ENCODE measurements at regions not wholly inside any gene's neighbourhood (a gene's known extent, or its start where the extent isn't known, plus 50 kb on each side); places are given as distances from the start of the nearest gene placed in this dataset.

- Mint-ChIP-seq H3K4me3 (no peak overlapping the region), H3K9me3 (peaks cover 6% of the 10 kb centered on the region), H3K27me3 (ENCODE audit: low read depth) (peaks cover 15% of the 10 kb centered on the region), H3K36me3 (ENCODE audit: insufficient read depth) (no peaks in the 10 kb centered on the region), H3K4me1 (ENCODE audit: low read depth) (no peaks in the 10 kb centered on the region)
- no peak for DNase-seq
- no peak for ATAC-seq
Observed at GRCh38 chr16:26189536-26189935, 497.8 kb downstream of the HS3ST4 start.

GRCh38 chr16:26194526-26194925 lies 502.8 kb downstream of the HS3ST4 start:
- Mint-ChIP-seq H3K36me3 (ENCODE audit: insufficient read depth) (no peaks in the 10 kb centered on the region), H3K9me3 (peaks cover 6% of the 10 kb centered on the region), H3K4me1 (ENCODE audit: low read depth) (no peaks in the 10 kb centered on the region), H3K27me3 (ENCODE audit: low read depth) (peaks cover 13% of the 10 kb centered on the region), H3K4me3 (no peak overlapping the region)
- ATAC-seq: no peak
- no peak for DNase-seq

- peaks cover 14% of the 10 kb centered on the region for H3K27me3 Mint-ChIP-seq (ENCODE audit: low read depth)
- ATAC-seq (no peak), DNase-seq (no peak)
- no peaks in the 10 kb centered on the region for H3K36me3 Mint-ChIP-seq (ENCODE audit: insufficient read depth)
- no peaks in the 10 kb centered on the region for H3K4me1 Mint-ChIP-seq (ENCODE audit: low read depth)
- no peak overlapping the region for H3K4me3 Mint-ChIP-seq
- H3K9me3 Mint-ChIP-seq: peaks cover 6% of the 10 kb centered on the region
Observed at GRCh38 chr16:26195225-26195624, 503.5 kb downstream of the HS3ST4 start.

GRCh38 chr16:26196310-26196709 lies 504.6 kb downstream of the HS3ST4 start:
- ATAC-seq: no peak
- Mint-ChIP-seq H3K4me1 (ENCODE audit: low read depth) (no peaks in the 10 kb centered on the region), H3K27me3 (ENCODE audit: low read depth) (peaks cover 12% of the 10 kb centered on the region), H3K9me3 (peaks cover 6% of the 10 kb centered on the region), H3K36me3 (ENCODE audit: insufficient read depth) (no peaks in the 10 kb centered on the region), H3K4me3 (no peak overlapping the region)
- DNase-seq: no peak

GRCh38 chr16:26196802-26197201 lies 505.0 kb downstream of the HS3ST4 start:
- peaks cover 10% of the 10 kb centered on the region for H3K27me3 Mint-ChIP-seq (ENCODE audit: low read depth)
- no peak for DNase-seq

GRCh38 chr16:26197707-26198106 lies 505.9 kb downstream of the HS3ST4 start:
- DNase-seq (no peak), ATAC-seq (no peak)
- Mint-ChIP-seq H3K4me3 (no peak overlapping the region), H3K4me1 (ENCODE audit: low read depth) (no peaks in the 10 kb centered on the region), H3K36me3 (ENCODE audit: insufficient read depth) (no peaks in the 10 kb centered on the region), H3K27me3 (ENCODE audit: low read depth) (peaks cover 10% of the 10 kb centered on the region), H3K9me3 (peaks cover 6% of the 10 kb centered on the region)

More at GRCh38 chr16:26196802-26197201, 505.0 kb downstream of the HS3ST4 start:
- H3K4me1 Mint-ChIP-seq (ENCODE audit: low read depth): no peaks in the 10 kb centered on the region
- H3K4me3 Mint-ChIP-seq: no peak overlapping the region
- ATAC-seq: no peak
- no peaks in the 10 kb centered on the region for H3K36me3 Mint-ChIP-seq (ENCODE audit: insufficient read depth)
- peaks cover 6% of the 10 kb centered on the region for H3K9me3 Mint-ChIP-seq

GRCh38 chr16:26198221-26198620 lies 506.5 kb downstream of the HS3ST4 start:
- Mint-ChIP-seq H3K36me3 (ENCODE audit: insufficient read depth) (no peaks in the 10 kb centered on the region), H3K4me3 (no peak overlapping the region), H3K27me3 (ENCODE audit: low read depth) (peaks cover 10% of the 10 kb centered on the region), H3K9me3 (peaks cover 6% of the 10 kb centered on the region), H3K4me1 (ENCODE audit: low read depth) (no peaks in the 10 kb centered on the region)
- no peak for DNase-seq
- no peak for ATAC-seq

- peaks cover 11% of the 10 kb centered on the region for H3K27me3 Mint-ChIP-seq (ENCODE audit: low read depth)
- H3K9me3 Mint-ChIP-seq: peaks cover 3% of the 10 kb centered on the region
- peak; percentile 18 to 43 for ATAC-seq
- DNase-seq: no peak
- H3K36me3 Mint-ChIP-seq (ENCODE audit: insufficient read depth): no peaks in the 10 kb centered on the region
- H3K4me1 Mint-ChIP-seq (ENCODE audit: low read depth): no peaks in the 10 kb centered on the region
- H3K4me3 Mint-ChIP-seq: no peak overlapping the region
Observed at GRCh38 chr16:26204138-26204537, 512.4 kb downstream of the HS3ST4 start.

- ATAC-seq: no peak
Observed at GRCh38 chr16:26211542-26211941, 519.8 kb downstream of the HS3ST4 start.

GRCh38 chr16:26212599-26212998 lies 520.8 kb downstream of the HS3ST4 start:
- no peaks in the 10 kb centered on the region for H3K4me1 Mint-ChIP-seq (ENCODE audit: low read depth)
- DNase-seq (no peak), ATAC-seq (no peak)
- peaks cover 8% of the 10 kb centered on the region for H3K9me3 Mint-ChIP-seq
- H3K36me3 Mint-ChIP-seq (ENCODE audit: insufficient read depth): no peaks in the 10 kb centered on the region
- peaks cover 5% of the 10 kb centered on the region for H3K27me3 Mint-ChIP-seq (ENCODE audit: low read depth)
- no peak overlapping the region for H3K4me3 Mint-ChIP-seq

More at GRCh38 chr16:26211542-26211941, 519.8 kb downstream of the HS3ST4 start:
- H3K36me3 Mint-ChIP-seq (ENCODE audit: insufficient read depth): no peaks in the 10 kb centered on the region
- H3K9me3 Mint-ChIP-seq: peaks cover 11% of the 10 kb centered on the region
- no peaks in the 10 kb centered on the region for H3K4me1 Mint-ChIP-seq (ENCODE audit: low read depth)
- H3K4me3 Mint-ChIP-seq: no peak overlapping the region
- H3K27me3 Mint-ChIP-seq (ENCODE audit: low read depth): peaks cover 5% of the 10 kb centered on the region
- DNase-seq: no peak

- no peak for ATAC-seq
- Mint-ChIP-seq H3K4me1 (ENCODE audit: low read depth) (no peaks in the 10 kb centered on the region), H3K9me3 (peaks cover 8% of the 10 kb centered on the region), H3K27me3 (ENCODE audit: low read depth) (peaks cover 13% of the 10 kb centered on the region), H3K4me3 (no peak overlapping the region), H3K36me3 (ENCODE audit: insufficient read depth) (no peaks in the 10 kb centered on the region)
- no peak for DNase-seq
Observed at GRCh38 chr16:26214581-26215174, 522.9 kb downstream of the HS3ST4 start.

- ATAC-seq: peak; percentile 59 to 74
Observed at GRCh38 chr16:26220894-26221293, 529.1 kb downstream of the HS3ST4 start.

GRCh38 chr16:26231647-26232046 lies 539.9 kb downstream of the HS3ST4 start:
- H3K4me1 Mint-ChIP-seq (ENCODE audit: low read depth): no peaks in the 10 kb centered on the region
- no peaks in the 10 kb centered on the region for H3K36me3 Mint-ChIP-seq (ENCODE audit: insufficient read depth)
- DNase-seq (no peak), ATAC-seq (no peak)
- H3K27me3 Mint-ChIP-seq (ENCODE audit: low read depth): peaks cover 3% of the 10 kb centered on the region
- peaks cover 4% of the 10 kb centered on the region for H3K9me3 Mint-ChIP-seq
- H3K4me3 Mint-ChIP-seq: no peak overlapping the region

More at GRCh38 chr16:26220894-26221293, 529.1 kb downstream of the HS3ST4 start:
- DNase-seq: no peak
- Mint-ChIP-seq H3K27me3 (ENCODE audit: low read depth) (peaks cover 7% of the 10 kb centered on the region), H3K36me3 (ENCODE audit: insufficient read depth) (no peaks in the 10 kb centered on the region), H3K4me3 (no peak overlapping the region), H3K4me1 (ENCODE audit: low read depth) (no peaks in the 10 kb centered on the region), H3K9me3 (no peaks in the 10 kb centered on the region)

- Mint-ChIP-seq H3K9me3 (peaks cover 11% of the 10 kb centered on the region), H3K27me3 (ENCODE audit: low read depth) (peaks cover 2% of the 10 kb centered on the region), H3K36me3 (ENCODE audit: insufficient read depth) (no peaks in the 10 kb centered on the region), H3K4me3 (no peak overlapping the region), H3K4me1 (ENCODE audit: low read depth) (no peaks in the 10 kb centered on the region)
- ATAC-seq: no peak
- no peak for DNase-seq
Observed at GRCh38 chr16:26240807-26241206, 549.0 kb downstream of the HS3ST4 start.

GRCh38 chr16:26247063-26247462 lies 555.3 kb downstream of the HS3ST4 start:
- DNase-seq: no peak
- no peaks in the 10 kb centered on the region for H3K36me3 Mint-ChIP-seq (ENCODE audit: insufficient read depth)
- peaks cover 10% of the 10 kb centered on the region for H3K9me3 Mint-ChIP-seq
- no peak overlapping the region for H3K4me3 Mint-ChIP-seq
- H3K4me1 Mint-ChIP-seq (ENCODE audit: low read depth): no peaks in the 10 kb centered on the region
- peaks cover 4% of the 10 kb centered on the region for H3K27me3 Mint-ChIP-seq (ENCODE audit: low read depth)
- peak; percentile 38 to 46 for ATAC-seq
